BLaER1 (cell line): ENCODE measurements at regions not wholly inside any gene's neighbourhood (a gene's known extent, or its start where the extent isn't known, plus 50 kb on each side); places are given as distances from the start of the nearest gene placed in this dataset.

ENCODE experiments used
- H3K27ac ChIP-seq: shearing (Covaris generic); formaldehyde crosslinking; 2 replicates; pipeline ENCODE4 v1.8.1; 2022
- H3K27me3 ChIP-seq: shearing (Covaris generic); formaldehyde crosslinking; 2 replicates; pipeline ENCODE4 v1.8.1; 2022
- H3K36me3 ChIP-seq: shearing (Covaris generic); formaldehyde crosslinking; 2 replicates; pipeline ENCODE4 v1.8.1; 2022
- H3K4me1 ChIP-seq: shearing (Covaris generic); formaldehyde crosslinking; 2 replicates; pipeline ENCODE4 v1.8.1; 2022
- H3K4me2 ChIP-seq: shearing (Covaris generic); formaldehyde crosslinking; 2 replicates; pipeline ENCODE4 v1.8.1; 2022
- H3K4me3 ChIP-seq: shearing (Covaris generic); formaldehyde crosslinking; 2 replicates; pipeline ENCODE4 v1.8.1; 2022
- H3K9ac ChIP-seq: shearing (Covaris generic); formaldehyde crosslinking; 2 replicates; pipeline ENCODE4 v1.8.1; 2022
- H3K9me3 ChIP-seq: shearing (Covaris generic); formaldehyde crosslinking; 2 replicates; pipeline ENCODE4 v1.8.1; 2022
- H4K20me1 ChIP-seq: shearing (Covaris generic); formaldehyde crosslinking; 2 replicates; pipeline ENCODE4 v1.8.1; 2022
- Cebpa-rat ChIP-seq: shearing (Covaris generic); IDR thresholded peaks from 2 replicates; pipeline ENCODE4 v1.8.1; 2022

DNA sequence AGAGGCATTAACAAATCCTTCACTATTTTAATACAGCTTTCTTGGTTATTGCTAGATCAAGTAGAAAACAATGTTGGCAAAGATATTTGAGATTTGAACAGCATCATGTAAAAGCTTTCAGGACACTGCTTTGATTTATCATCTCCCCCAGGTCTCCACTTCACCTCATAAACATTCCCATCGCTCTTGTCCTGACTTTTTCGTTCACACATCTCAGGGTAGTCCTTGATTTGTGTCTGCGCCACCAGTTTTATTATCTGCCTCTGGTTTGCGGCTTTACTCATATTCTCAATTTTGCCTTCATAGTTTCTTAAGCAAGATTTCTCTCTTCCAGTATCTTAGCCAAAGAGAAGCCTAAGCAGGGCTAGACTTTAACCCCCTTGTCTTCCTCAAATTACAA, 63.5 kb upstream of the ROR1 start:
- H3K4me2 ChIP-seq = no peak overlapping the region
- H4K20me1 ChIP-seq = no peaks in the 10 kb centered on the region
- no peaks in the 10 kb centered on the region for H3K36me3 ChIP-seq
- no peak overlapping the region for H3K4me3 ChIP-seq
- H3K4me1 ChIP-seq = peaks cover 49% of the 10 kb centered on the region
- H3K27ac ChIP-seq = no peak overlapping the region
- H3K9me3 ChIP-seq = no peaks in the 10 kb centered on the region
- H3K9ac ChIP-seq = no peak overlapping the region
- no peak for TF ChIP-seq Cebpa-rat
- no peaks in the 10 kb centered on the region for H3K27me3 ChIP-seq

DNA sequence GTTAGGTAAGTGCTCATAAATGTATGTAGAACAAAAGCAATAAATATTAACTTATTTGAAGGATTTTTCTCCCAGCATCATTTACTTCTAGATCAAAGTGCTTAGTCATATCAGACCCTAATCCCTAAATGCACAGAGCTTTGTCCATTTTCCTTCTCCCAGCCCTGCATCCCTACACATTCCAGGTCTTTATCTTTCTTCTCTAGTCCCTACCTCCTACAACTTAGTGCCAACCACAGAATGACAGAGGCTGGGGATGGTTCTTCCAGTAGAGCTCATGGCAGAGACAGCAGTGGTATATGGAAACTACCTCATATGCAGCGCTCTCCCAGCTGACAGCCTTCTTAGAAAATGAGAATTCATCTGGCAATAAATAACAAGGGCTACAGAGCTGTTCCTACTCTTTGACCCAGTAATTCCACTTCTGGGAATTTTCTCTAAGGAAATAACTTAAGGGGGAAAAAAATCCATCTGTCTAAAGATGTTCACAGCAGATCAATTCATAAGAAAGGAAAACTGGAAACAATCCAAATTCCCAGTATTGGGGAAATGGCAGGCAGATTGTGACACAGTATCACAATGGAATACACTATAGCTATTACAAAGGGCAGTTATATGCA, 62.9 kb upstream of the ROR1 start:
- H3K36me3 ChIP-seq = no peaks in the 10 kb centered on the region
- no peak overlapping the region for H3K27ac ChIP-seq
- TF ChIP-seq Cebpa-rat = no peak
- H4K20me1 ChIP-seq = no peaks in the 10 kb centered on the region
- H3K27me3 ChIP-seq = no peaks in the 10 kb centered on the region
- no peak overlapping the region for H3K9ac ChIP-seq
- no peak overlapping the region for H3K4me2 ChIP-seq
- H3K9me3 ChIP-seq = no peaks in the 10 kb centered on the region
- peaks cover 49% of the 10 kb centered on the region for H3K4me1 ChIP-seq
- no peak overlapping the region for H3K4me3 ChIP-seq

DNA sequence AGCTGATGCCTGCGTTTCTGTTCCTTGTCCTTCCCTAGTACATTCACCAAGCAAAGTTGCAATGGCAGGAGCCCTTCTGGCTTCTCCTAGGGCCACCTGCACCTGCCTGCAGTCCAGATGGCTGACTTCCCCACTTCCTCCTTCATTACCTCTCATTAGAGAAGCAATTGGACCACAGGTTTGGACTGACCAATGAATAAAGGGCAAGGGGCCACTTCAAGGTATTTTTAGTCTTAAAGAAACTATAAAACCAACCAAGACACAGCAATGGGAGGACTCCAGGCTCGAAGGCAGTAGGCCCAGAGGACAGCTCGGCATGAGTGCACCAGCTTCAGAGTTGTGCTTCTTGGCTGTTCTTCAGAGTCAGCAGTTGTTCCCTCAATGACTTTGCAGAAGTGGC, 60.8 kb upstream of the ROR1 start:
- no peak overlapping the region for H3K4me3 ChIP-seq
- TF ChIP-seq Cebpa-rat = no peak
- H3K27me3 ChIP-seq = no peaks in the 10 kb centered on the region
- H3K4me1 ChIP-seq = peaks cover 45% of the 10 kb centered on the region
- peak overlapping the region; percentile 82 for H3K4me2 ChIP-seq
- H3K9ac ChIP-seq = no peak overlapping the region
- H3K9me3 ChIP-seq = no peaks in the 10 kb centered on the region
- no peaks in the 10 kb centered on the region for H3K36me3 ChIP-seq
- H4K20me1 ChIP-seq = no peaks in the 10 kb centered on the region
- H3K27ac ChIP-seq = peak overlapping the region; percentile 62

DNA sequence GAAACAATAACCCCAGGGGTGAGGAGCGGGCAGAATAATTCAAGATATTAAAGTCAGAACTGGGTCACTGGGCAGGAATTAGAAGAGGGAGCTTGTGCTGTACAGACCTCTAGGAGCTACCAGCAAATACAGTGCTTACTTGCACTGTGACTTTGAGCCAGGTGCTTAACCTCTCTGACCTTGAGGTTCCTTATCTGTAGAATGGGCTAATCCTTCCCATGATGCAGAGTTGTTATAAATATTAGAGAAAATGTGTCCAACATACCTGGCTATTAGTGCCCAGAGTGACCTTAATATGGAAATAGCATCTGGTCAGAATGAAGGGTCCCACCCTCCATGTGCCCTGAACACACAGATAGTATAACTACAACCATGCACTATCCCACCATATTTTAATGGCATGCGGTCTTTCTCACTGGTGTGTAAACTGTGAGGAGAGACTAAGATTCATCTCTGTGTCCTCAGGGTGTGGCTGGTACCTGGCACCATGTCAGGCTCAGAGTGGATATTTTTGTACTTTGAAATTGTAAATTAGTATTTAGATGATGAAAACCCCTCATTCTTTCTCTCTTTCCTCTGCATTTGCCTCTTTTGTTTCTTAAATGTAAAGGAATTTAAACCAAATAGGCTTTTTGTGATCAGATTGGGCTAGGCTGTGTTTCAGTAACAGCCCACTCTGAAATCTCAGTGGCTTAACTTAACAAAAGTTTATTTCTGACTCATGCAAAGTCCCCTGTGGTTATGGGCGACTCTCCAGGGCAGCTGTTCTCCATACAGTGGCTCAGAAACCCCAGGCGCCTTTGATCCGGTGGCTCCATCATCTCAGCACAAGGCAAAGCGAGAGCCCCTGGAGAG, 60.0 kb upstream of the ROR1 start:
- Histone ChIP-seq H3K4me2 (peak overlapping the region; percentile 82), H3K27ac (peak overlapping the region; percentile 62), H3K4me1 (peaks cover 45% of the 10 kb centered on the region), H3K9me3 (no peaks in the 10 kb centered on the region), H3K36me3 (no peaks in the 10 kb centered on the region), H3K9ac (peak overlapping the region; percentile 16; the same call in 1 of the 2 replicates), H3K27me3 (no peaks in the 10 kb centered on the region), H4K20me1 (no peaks in the 10 kb centered on the region), H3K4me3 (no peak overlapping the region; the same call in 1 of the 2 replicates)
- no peak for TF ChIP-seq Cebpa-rat

DNA sequence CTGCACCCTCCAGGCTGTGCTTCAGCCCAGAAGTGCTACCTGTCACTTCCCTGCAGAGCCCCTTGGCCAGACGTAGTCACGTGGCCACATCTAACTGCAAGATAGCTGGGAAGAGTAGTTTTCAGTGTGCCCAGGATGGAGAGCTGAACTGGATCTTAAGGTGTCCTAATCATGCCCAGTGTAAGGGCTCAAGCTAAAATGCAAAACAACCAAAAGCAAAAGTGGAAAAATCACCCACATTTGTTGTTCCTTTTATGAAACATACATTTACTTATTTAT, 59.4 kb upstream of the ROR1 start:
- peaks cover 45% of the 10 kb centered on the region for H3K4me1 ChIP-seq
- peak overlapping the region; percentile 46 for H3K27ac ChIP-seq
- H3K4me3 ChIP-seq = no peak overlapping the region
- peak overlapping the region; percentile 16; the same call in 1 of the 2 replicates for H3K9ac ChIP-seq
- no peak for TF ChIP-seq Cebpa-rat
- no peaks in the 10 kb centered on the region for H3K9me3 ChIP-seq
- peak overlapping the region; percentile 82 for H3K4me2 ChIP-seq
- no peaks in the 10 kb centered on the region for H3K36me3 ChIP-seq
- H4K20me1 ChIP-seq = no peaks in the 10 kb centered on the region
- no peaks in the 10 kb centered on the region for H3K27me3 ChIP-seq

DNA sequence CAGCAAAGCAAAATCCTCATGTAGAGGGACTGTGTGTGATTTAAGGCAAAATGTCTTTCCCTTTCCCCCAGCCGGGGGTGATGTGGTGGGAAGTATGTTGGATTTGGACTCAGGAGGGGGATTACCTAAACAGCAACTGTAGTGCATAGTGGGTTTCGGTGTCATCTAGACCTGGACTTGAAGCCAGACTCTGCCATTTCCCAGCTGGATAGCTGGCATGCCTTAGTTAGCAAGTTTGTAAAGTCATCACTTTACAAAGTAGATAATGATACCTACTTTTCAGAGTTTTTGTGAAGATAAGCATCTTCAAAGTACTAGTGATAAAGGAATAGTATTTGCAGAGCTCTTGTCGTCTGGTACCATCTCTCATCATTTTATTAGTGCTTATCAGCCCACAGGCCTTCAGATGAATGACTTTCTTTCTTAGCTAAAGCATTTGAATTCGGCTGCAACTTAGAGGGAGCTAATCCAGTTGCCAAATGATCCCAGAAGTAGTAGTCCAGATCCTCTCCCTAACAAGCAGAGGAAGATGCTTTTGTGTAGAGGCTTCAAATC, 56.2 kb upstream of the ROR1 start:
- H3K27ac ChIP-seq = no peak overlapping the region
- H4K20me1 ChIP-seq = no peaks in the 10 kb centered on the region
- H3K9me3 ChIP-seq = no peaks in the 10 kb centered on the region
- no peak overlapping the region for H3K4me3 ChIP-seq
- H3K9ac ChIP-seq = no peak overlapping the region
- no peak for TF ChIP-seq Cebpa-rat
- H3K27me3 ChIP-seq = no peaks in the 10 kb centered on the region
- H3K4me1 ChIP-seq = peaks cover 44% of the 10 kb centered on the region
- H3K4me2 ChIP-seq = no peak overlapping the region
- no peaks in the 10 kb centered on the region for H3K36me3 ChIP-seq

DNA sequence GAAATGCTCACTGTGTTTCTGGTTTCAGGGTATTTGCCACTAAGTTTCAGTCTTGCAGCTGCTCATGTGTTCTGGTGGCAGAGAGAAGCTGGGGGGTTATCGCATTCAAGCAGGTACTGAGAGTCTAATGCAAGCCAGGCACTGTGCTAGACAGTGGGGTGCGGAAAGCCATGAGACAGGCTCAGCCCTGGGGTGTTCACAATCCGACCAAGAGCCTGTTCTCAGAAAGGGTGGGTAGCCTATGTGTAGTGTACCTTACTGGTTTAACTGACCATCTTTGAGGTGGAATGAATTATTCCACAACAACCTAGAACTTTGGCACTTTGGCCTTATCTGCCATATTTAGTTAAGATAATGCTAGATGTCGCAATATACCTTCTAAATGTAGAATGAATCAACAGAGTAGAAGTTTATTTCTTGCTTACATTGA, 55.3 kb upstream of the ROR1 start:
- H3K4me2 ChIP-seq = no peak overlapping the region
- H3K9ac ChIP-seq = no peak overlapping the region
- H3K4me3 ChIP-seq = no peak overlapping the region
- H4K20me1 ChIP-seq = no peaks in the 10 kb centered on the region
- peak; percentile 40; the same call in 1 of the 2 replicates for TF ChIP-seq Cebpa-rat
- H3K36me3 ChIP-seq = no peaks in the 10 kb centered on the region
- no peaks in the 10 kb centered on the region for H3K27me3 ChIP-seq
- no peak overlapping the region for H3K27ac ChIP-seq
- no peaks in the 10 kb centered on the region for H3K9me3 ChIP-seq
- peaks cover 34% of the 10 kb centered on the region for H3K4me1 ChIP-seq

DNA sequence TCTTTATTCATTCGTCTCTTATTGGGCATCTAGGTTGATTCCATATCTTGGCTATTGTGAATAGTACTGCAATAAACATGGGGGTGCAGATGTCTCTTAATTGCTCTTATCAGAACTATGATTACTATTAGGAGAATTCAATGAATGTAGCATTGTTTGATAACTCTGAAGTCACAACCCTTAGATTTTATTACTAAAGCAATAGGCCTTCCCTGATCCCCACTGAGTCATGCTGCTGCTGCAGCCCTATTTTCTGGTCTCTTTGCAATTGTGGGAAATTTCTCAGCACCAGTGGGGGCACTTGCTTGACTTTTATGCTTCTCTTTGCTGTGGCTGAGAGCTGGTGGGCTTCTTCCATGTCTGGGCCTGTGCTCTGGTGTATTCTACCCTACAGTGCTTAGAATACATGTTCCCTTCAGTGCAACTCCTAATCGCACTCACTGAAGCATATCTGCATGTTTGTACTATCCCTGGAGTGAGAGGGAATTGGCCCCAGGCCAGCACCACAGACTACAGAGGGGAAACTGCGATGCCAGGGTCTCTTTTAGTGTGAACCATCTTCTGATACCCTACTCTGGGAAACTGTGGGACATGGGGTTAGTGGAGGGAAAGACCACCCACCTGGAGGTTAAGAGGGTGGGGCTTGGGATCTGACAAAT, 52.2 kb upstream of the ROR1 start:
- Histone ChIP-seq H3K9ac (no peak overlapping the region), H3K4me2 (peak overlapping the region; percentile 30), H3K9me3 (peaks cover under 1% of the 10 kb centered on the region), H4K20me1 (no peaks in the 10 kb centered on the region), H3K27ac (no peak overlapping the region), H3K4me3 (no peak overlapping the region), H3K27me3 (no peaks in the 10 kb centered on the region), H3K4me1 (peaks cover 7% of the 10 kb centered on the region), H3K36me3 (no peaks in the 10 kb centered on the region)
- no peak for TF ChIP-seq Cebpa-rat

DNA sequence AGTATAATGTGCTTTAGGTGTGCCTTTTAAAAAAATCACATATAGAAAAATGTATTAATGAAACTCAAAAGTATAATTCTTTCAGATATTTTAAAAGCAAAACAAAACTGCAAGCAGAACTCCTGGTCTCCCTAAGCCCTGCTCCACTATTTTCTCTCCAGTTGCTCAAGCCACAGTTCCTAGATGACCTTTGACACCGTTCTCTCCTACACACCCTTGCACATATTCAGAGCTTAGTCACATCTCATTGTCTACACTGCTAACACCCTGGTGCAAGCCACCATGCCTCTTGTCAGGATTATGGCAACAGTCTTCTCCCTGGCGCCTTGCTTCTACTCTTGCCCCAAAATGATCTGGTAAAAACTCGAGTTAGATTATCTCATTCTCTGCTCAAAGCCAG, 50.2 kb upstream of the ROR1 start:
- TF ChIP-seq Cebpa-rat = no peak
- peaks cover 8% of the 10 kb centered on the region for H3K4me1 ChIP-seq
- no peaks in the 10 kb centered on the region for H3K36me3 ChIP-seq
- no peak overlapping the region for H3K4me2 ChIP-seq
- H3K9ac ChIP-seq = no peak overlapping the region
- peaks cover 14% of the 10 kb centered on the region for H3K9me3 ChIP-seq
- H3K27ac ChIP-seq = no peak overlapping the region
- no peak overlapping the region for H3K4me3 ChIP-seq
- H4K20me1 ChIP-seq = no peaks in the 10 kb centered on the region
- no peaks in the 10 kb centered on the region for H3K27me3 ChIP-seq
